A673 (cell line): ENCODE measurements at regions not wholly inside any gene's neighbourhood (a gene's known extent, or its start where the extent isn't known, plus 50 kb on each side); places are given as distances from the start of the nearest gene placed in this dataset.

Experiments used
- EZH2 ChIP-seq: fragments of 200-600 bp; sonication (generic); IDR thresholded peaks from 2 replicates; pipeline ENCODE4 v1.6.1; 2017; ENCODE audit warnings: borderline replicate concordance, low read depth, mild to moderate bottlenecking, mixed read lengths, antibody characterized with exemption, low read length; ENCODE audit not compliant: poor library complexity, severe bottlenecking
- TF ChIP-seq, protein P1 (sequence below): fragments of 300-800, 200-600 bp; sonication (generic); conservative IDR thresholded peaks from 2 replicates; pipeline ENCODE4 v1.5.1; 2017; ENCODE audit warnings: low read depth, mild to moderate bottlenecking, antibody characterized with exemption, low read length, moderate library complexity, mixed read lengths

DNA sequence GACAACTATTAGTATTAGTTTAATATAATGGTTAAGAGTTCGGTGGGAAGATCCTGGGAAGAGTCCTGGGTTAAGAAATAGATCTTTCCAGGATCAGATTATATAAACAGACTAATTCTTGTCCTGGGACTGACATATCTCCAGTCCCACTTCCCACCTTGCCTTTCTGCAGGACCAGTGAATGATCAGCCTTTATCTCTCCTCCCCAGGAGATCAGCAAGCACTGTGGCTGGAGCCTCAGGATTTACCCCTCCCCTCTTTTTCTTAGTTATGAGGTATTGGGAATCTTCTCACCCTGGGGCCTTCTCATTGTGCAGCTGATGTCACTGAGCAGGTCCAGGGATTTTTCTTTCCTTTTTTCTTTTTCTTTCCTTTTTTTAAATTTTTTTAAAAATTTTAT, 135.7 kb upstream of the UMPS start:
- TF ChIP-seq, protein P1, sequence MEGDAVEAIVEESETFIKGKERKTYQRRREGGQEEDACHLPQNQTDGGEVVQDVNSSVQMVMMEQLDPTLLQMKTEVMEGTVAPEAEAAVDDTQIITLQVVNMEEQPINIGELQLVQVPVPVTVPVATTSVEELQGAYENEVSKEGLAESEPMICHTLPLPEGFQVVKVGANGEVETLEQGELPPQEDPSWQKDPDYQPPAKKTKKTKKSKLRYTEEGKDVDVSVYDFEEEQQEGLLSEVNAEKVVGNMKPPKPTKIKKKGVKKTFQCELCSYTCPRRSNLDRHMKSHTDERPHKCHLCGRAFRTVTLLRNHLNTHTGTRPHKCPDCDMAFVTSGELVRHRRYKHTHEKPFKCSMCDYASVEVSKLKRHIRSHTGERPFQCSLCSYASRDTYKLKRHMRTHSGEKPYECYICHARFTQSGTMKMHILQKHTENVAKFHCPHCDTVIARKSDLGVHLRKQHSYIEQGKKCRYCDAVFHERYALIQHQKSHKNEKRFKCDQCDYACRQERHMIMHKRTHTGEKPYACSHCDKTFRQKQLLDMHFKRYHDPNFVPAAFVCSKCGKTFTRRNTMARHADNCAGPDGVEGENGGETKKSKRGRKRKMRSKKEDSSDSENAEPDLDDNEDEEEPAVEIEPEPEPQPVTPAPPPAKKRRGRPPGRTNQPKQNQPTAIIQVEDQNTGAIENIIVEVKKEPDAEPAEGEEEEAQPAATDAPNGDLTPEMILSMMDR, result no peak
- TF ChIP-seq EZH2, result no peak
